HCT116 (cell line): ENCODE measurements at regions not wholly inside any gene's neighbourhood (a gene's known extent, or its start where the extent isn't known, plus 50 kb on each side); places are given as distances from the start of the nearest gene placed in this dataset.

Experiments
- ATAC-seq: fragments of 200-7000 bp; cut with Tn5 transposase; 2 replicates; pipeline ENCODE4 v1.9.1; 2020; ENCODE audit warnings: mild to moderate bottlenecking, moderate library complexity
- BruUV-seq: library from RNA; stranded (reverse); fragments of 400-500 nt; replicated peaks from 2 replicates; lab custom pipeline; 2021; lab: Mats Ljungman, UMichigan
- CTCF ChIA-PET: fragments of 300-600 bp; sonication (Branson Sonifier 250); formaldehyde crosslinking; loops from one replicate; lab custom pipeline; 2021; ENCODE audit warnings: antibody characterized with exemption; lab: Charles Lee
- POLR2A ChIA-PET: fragments of 300-600, 350-600 bp; sonication (Branson Sonifier 250); formaldehyde crosslinking; loops from one replicate; lab custom pipeline; 2021; ENCODE audit warnings: antibody characterized with exemption; lab: Charles Lee
- RAD21 ChIA-PET, 2 experiments: fragments of 300-600 bp; sonication (Branson Sonifier 250); formaldehyde crosslinking; loops; one replicate each; lab custom pipeline; 2023; ENCODE audit warnings: low total read pairs in 2 of 2; ENCODE audit not compliant: uncharacterized antibody in 2 of 2, unreplicated experiment in 2 of 2, low non-redundant PET in 1 of 2; lab: Charles Lee
- DNase-seq: peaks from one replicate; pipeline ENCODE4 v3.0.0-alpha.2; 2010; ENCODE audit warnings: low read depth, low spot score
- H2AFZ ChIP-seq: fragments of 200-600 bp; shearing (Covaris generic), sonication (generic); 2 replicates; pipeline ENCODE4 v1.6.1; 2017; ENCODE audit warnings: low read depth, mixed run types, mixed read lengths, antibody characterized with exemption, low read length; ENCODE audit not compliant: poor library complexity, severe bottlenecking
- H3K27ac ChIP-seq: 2 replicates; pipeline ENCODE4 v1.5.1; 2012; ENCODE audit warnings: low read depth, low read length
- H3K27me3 ChIP-seq: fragments of 200-600 bp; sonication (generic); 2 replicates; pipeline ENCODE4 v1.6.1; 2016; ENCODE audit warnings: mixed run types, low read length, mixed read lengths; ENCODE audit not compliant: insufficient read depth
- H3K36me3 ChIP-seq, 2 experiments: fragments of 200-500 bp in 1 of 2; fragments of 200-600 bp in 1 of 2; sonication (Bioruptor generic) in 1 of 2; sonication (generic) in 1 of 2; 2 replicates each; pipeline versions ENCODE4 v1.5.1 to v1.6.1; 2014 to 2016; ENCODE audit warnings: low read length in 2 of 2, inconsistent platforms in 1 of 2, mixed read lengths in 1 of 2, mixed run types in 1 of 2; ENCODE audit not compliant: insufficient read depth in 2 of 2, control insufficient read depth in 1 of 2
- H3K4me1 ChIP-seq, 2 experiments: fragments of 200-600 bp in 1 of 2; sonication (generic) in 1 of 2; 2 replicates each; pipeline versions ENCODE4 v1.5.1 to v1.6.1; 2012 to 2017; ENCODE audit warnings: low read length in 2 of 2, inconsistent platforms in 1 of 2, mild to moderate bottlenecking in 1 of 2, mixed read lengths in 1 of 2, mixed run types in 1 of 2, moderate library complexity in 1 of 2; ENCODE audit not compliant: insufficient read depth in 2 of 2, control insufficient read depth in 1 of 2
- H3K4me2 ChIP-seq: fragments of 200-600 bp; sonication (generic); 2 replicates; pipeline ENCODE4 v1.6.1; 2017; ENCODE audit warnings: mixed run types, low read length, mixed read lengths
- H3K4me3 ChIP-seq, 2 experiments: fragments of 200-600 bp in 1 of 2; sonication (generic) in 1 of 2; replicated peaks in 1 of 2; 2 replicates each; pipeline ENCODE4 v1.5.1; 2011 to 2016; ENCODE audit warnings: low read length in 2 of 2, control low read depth in 1 of 2, low read depth in 1 of 2, mild to moderate bottlenecking in 1 of 2, mixed read lengths in 1 of 2, mixed run types in 1 of 2
- H3K79me2 ChIP-seq: fragments of 200-600 bp; sonication (generic); 2 replicates; pipeline ENCODE4 v1.6.1; 2017; ENCODE audit warnings: mild to moderate bottlenecking, mixed run types, low read length, moderate library complexity, mixed read lengths; ENCODE audit not compliant: insufficient read depth
- H3K9ac ChIP-seq: fragments of 200-600 bp; sonication (generic); 2 replicates; pipeline ENCODE4 v1.6.1; 2016; ENCODE audit warnings: low read length, mixed read lengths
- H3K9me2 ChIP-seq: fragments of 200-600 bp; sonication (generic), shearing (Covaris generic); 2 replicates; pipeline ENCODE4 v1.6.1; 2017; ENCODE audit warnings: mixed run types, mild to moderate bottlenecking, moderate library complexity; ENCODE audit not compliant: insufficient read depth
- H3K9me3 ChIP-seq, 2 experiments: fragments of 200-500 bp in 1 of 2; fragments of 200-600 bp in 1 of 2; sonication (Bioruptor generic) in 1 of 2; sonication (generic) in 1 of 2; 2 replicates each; pipeline ENCODE4 v1.6.1; 2014 to 2017; ENCODE audit warnings: low read length in 2 of 2, mixed read lengths in 2 of 2, inconsistent platforms in 1 of 2, low read depth in 1 of 2, mild to moderate bottlenecking in 1 of 2, mixed run types in 1 of 2, moderate library complexity in 1 of 2; ENCODE audit not compliant: control insufficient read depth in 1 of 2, insufficient read depth in 1 of 2
- H4K20me1 ChIP-seq: fragments of 200-600 bp; sonication (generic), shearing (Covaris generic); 2 replicates; pipeline ENCODE4 v1.6.1; 2017; ENCODE audit warnings: mixed run types, mild to moderate bottlenecking, moderate library complexity; ENCODE audit not compliant: insufficient read depth
- CEBPB ChIP-seq: IDR thresholded peaks from 2 replicates; pipeline ENCODE4 v1.6.1; 2012; ENCODE audit warnings: low read depth
- CTCF ChIP-seq, 3 experiments: fragments of 200-600 bp in 1 of 3; sonication (generic) in 1 of 3; IDR thresholded peaks in 2 of 3; conservative IDR thresholded peaks in 1 of 3; 2 replicates each; pipeline ENCODE4 v1.5.1; 2012 to 2017; ENCODE audit warnings: low read depth in 2 of 3, low read length in 2 of 3, antibody characterized with exemption in 1 of 3, borderline replicate concordance in 1 of 3, control low read depth in 1 of 3, mild to moderate bottlenecking in 1 of 3, mixed read lengths in 1 of 3, mixed run types in 1 of 3, moderate library complexity in 1 of 3; ENCODE audit not compliant: insufficient read depth in 1 of 3
- ELF1 ChIP-seq: IDR thresholded peaks from 2 replicates; pipeline ENCODE4 v1.6.1; 2012; ENCODE audit warnings: low read depth, borderline replicate concordance
- EZH2 ChIP-seq: fragments of 200-600 bp; sonication (generic); IDR thresholded peaks from 2 replicates; pipeline ENCODE4 v1.6.1; 2017; ENCODE audit warnings: antibody characterized with exemption, mixed run types
- FOSL1 ChIP-seq: IDR thresholded peaks from 2 replicates; pipeline ENCODE4 v1.6.1; 2012; ENCODE audit warnings: low read depth
- JUND ChIP-seq: IDR thresholded peaks from 2 replicates; pipeline ENCODE4 v1.6.1; 2012
- MAX ChIP-seq: IDR thresholded peaks from 2 replicates; pipeline ENCODE4 v1.6.1; 2012
- POLR2AphosphoS5 ChIP-seq: IDR thresholded peaks from 2 replicates; pipeline ENCODE4 v1.6.1; 2011; ENCODE audit warnings: mild to moderate bottlenecking, low read depth, low read length, moderate library complexity
- SP1 ChIP-seq: IDR thresholded peaks from 2 replicates; pipeline ENCODE4 v1.6.1; 2012; ENCODE audit warnings: low read depth
- SRF ChIP-seq: IDR thresholded peaks from 2 replicates; pipeline ENCODE4 v1.6.1; 2012; ENCODE audit warnings: low read depth
- YY1 ChIP-seq: IDR thresholded peaks from 2 replicates; pipeline ENCODE4 v1.6.1; 2011; ENCODE audit warnings: low read length, low read depth, moderate library complexity, mild to moderate bottlenecking; ENCODE audit not compliant: insufficient replicate concordance; ENCODE audit errors: extremely low read depth
- ZFX ChIP-seq: fragments of 450-650 bp; IDR thresholded peaks from 2 replicates; pipeline ENCODE4 v1.6.1; 2017
- ZNF274 ChIP-seq: fragments of 200-500 bp; sonication (Bioruptor generic); IDR thresholded peaks from 2 replicates; pipeline ENCODE4 v1.6.1; 2014; ENCODE audit warnings: mild to moderate bottlenecking, low read depth, low read length, inconsistent platforms
- intact Hi-C: fragments of 100-400 bp; cut with micrococcal nuclease; formaldehyde crosslinking; loops from 2 replicates; pipeline ENCODE4 v1.10.0; 2022
- TF ChIP-seq, protein P1 (sequence below): IDR thresholded peaks from 2 replicates; pipeline ENCODE4 v1.6.1; 2011; ENCODE audit warnings: mild to moderate bottlenecking, low read length, moderate library complexity; ENCODE audit not compliant: insufficient replicate concordance; ENCODE audit errors: extremely low read depth
- TF ChIP-seq, protein P2 (sequence below): IDR thresholded peaks from 2 replicates; pipeline ENCODE4 v1.6.1; 2012; ENCODE audit warnings: low read depth
- TF ChIP-seq, protein P3 (sequence below): IDR thresholded peaks from 2 replicates; pipeline ENCODE4 v1.6.1; 2012

DNA sequence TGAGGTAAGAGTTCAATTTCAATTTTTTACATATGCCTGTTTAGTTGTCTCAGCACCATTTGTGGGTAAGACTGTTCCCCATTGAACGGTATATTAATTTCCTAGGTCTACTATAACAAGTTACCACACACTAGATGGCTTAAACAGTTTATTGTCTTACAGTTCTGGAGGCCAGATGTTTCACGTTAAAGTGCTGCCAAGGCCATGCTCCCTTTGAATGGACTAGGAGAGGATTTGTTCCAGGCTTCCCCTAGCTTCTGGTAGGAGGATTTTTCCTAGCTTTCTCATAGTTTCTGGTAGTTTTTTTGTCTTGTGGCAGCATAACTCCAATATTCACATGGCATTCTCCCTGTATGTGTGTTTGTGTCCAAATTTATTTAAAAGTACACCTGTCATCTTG, 149.3 kb upstream of the CYSLTR1 start (continued):
- TF ChIP-seq, protein P1, sequence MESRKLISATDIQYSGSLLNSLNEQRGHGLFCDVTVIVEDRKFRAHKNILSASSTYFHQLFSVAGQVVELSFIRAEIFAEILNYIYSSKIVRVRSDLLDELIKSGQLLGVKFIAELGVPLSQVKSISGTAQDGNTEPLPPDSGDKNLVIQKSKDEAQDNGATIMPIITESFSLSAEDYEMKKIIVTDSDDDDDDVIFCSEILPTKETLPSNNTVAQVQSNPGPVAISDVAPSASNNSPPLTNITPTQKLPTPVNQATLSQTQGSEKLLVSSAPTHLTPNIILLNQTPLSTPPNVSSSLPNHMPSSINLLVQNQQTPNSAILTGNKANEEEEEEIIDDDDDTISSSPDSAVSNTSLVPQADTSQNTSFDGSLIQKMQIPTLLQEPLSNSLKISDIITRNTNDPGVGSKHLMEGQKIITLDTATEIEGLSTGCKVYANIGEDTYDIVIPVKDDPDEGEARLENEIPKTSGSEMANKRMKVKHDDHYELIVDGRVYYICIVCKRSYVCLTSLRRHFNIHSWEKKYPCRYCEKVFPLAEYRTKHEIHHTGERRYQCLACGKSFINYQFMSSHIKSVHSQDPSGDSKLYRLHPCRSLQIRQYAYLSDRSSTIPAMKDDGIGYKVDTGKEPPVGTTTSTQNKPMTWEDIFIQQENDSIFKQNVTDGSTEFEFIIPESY, result no peak
- no peak for TF ChIP-seq MAX

- H3K9ac ChIP-seq, result no peak overlapping the region
- no peaks in the 10 kb centered on the region for H3K27me3 ChIP-seq
- intact Hi-C loops, result no loop called here
- H4K20me1 ChIP-seq, result no peaks in the 10 kb centered on the region
- ATAC-seq, result no peak
- H3K9me2 ChIP-seq, result no peaks in the 10 kb centered on the region
- no peak overlapping the region for H3K27ac ChIP-seq
- H2AFZ ChIP-seq, result no peak overlapping the region
- no peaks in the 10 kb centered on the region for H3K79me2 ChIP-seq
- POLR2A ChIA-PET, result no interaction called here
- CTCF ChIA-PET, result no interaction called here
- H3K36me3 ChIP-seq, result no peaks in the 10 kb centered on the region
- H3K4me3 ChIP-seq, result no peak overlapping the region
- no peaks in the 10 kb centered on the region for H3K9me3 ChIP-seq
- H3K4me2 ChIP-seq, result no peak overlapping the region
- RAD21 ChIA-PET, result no interaction called here
- DNase-seq, result no peak
- no TSS peak for BruUV-seq
- H3K4me1 ChIP-seq, result no peaks in the 10 kb centered on the region
- TF ChIP-seq YY1, result no peak
- TF ChIP-seq SP1, result no peak
- TF ChIP-seq JUND, result no peak
- no peak for TF ChIP-seq MAX
- no peak for TF ChIP-seq FOSL1
- TF ChIP-seq, protein P2, sequence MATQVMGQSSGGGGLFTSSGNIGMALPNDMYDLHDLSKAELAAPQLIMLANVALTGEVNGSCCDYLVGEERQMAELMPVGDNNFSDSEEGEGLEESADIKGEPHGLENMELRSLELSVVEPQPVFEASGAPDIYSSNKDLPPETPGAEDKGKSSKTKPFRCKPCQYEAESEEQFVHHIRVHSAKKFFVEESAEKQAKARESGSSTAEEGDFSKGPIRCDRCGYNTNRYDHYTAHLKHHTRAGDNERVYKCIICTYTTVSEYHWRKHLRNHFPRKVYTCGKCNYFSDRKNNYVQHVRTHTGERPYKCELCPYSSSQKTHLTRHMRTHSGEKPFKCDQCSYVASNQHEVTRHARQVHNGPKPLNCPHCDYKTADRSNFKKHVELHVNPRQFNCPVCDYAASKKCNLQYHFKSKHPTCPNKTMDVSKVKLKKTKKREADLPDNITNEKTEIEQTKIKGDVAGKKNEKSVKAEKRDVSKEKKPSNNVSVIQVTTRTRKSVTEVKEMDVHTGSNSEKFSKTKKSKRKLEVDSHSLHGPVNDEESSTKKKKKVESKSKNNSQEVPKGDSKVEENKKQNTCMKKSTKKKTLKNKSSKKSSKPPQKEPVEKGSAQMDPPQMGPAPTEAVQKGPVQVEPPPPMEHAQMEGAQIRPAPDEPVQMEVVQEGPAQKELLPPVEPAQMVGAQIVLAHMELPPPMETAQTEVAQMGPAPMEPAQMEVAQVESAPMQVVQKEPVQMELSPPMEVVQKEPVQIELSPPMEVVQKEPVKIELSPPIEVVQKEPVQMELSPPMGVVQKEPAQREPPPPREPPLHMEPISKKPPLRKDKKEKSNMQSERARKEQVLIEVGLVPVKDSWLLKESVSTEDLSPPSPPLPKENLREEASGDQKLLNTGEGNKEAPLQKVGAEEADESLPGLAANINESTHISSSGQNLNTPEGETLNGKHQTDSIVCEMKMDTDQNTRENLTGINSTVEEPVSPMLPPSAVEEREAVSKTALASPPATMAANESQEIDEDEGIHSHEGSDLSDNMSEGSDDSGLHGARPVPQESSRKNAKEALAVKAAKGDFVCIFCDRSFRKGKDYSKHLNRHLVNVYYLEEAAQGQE, result no peak
- TF ChIP-seq EZH2, result no peak
- no peak for TF ChIP-seq ZFX
- no peak for TF ChIP-seq ZNF274
- TF ChIP-seq, protein P3, sequence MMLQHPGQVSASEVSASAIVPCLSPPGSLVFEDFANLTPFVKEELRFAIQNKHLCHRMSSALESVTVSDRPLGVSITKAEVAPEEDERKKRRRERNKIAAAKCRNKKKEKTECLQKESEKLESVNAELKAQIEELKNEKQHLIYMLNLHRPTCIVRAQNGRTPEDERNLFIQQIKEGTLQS, result no peak
- TF ChIP-seq ELF1, result no peak
- no peak for TF ChIP-seq CEBPB
- no peak for TF ChIP-seq POLR2AphosphoS5
- TF ChIP-seq SRF, result no peak
- no peak for TF ChIP-seq CTCF (IDR thresholded peaks at IDR 0.05 in 2 of 3, conservative IDR thresholded peaks at IDR 0.05 in 1 of 3; ENCODE audit: borderline replicate concordance in 1 of 3, insufficient read depth in 1 of 3, low read depth in 2 of 3, low read length in 2 of 3)
Observed at GRCh38 chrX:78456909-78457308, 129.5 kb upstream of the CYSLTR1 start.
